ENCODE measurements at regions not wholly inside any gene's neighbourhood (a gene's known extent, or its start where the extent isn't known, plus 50 kb on each side); places are given as distances from the start of the nearest gene placed in this dataset.

GRCh38 chr18:64966667-64967066 lies 784.1 kb upstream of the CDH7 start:
- H3K27me3 ChIP-seq = no peaks in the 10 kb centered on the region
- TF ChIP-seq CTCF (IDR thresholded peaks at IDR 0.05) (no peak), POLR2A (IDR thresholded peaks at IDR 0.05) (no peak)
- intact Hi-C loops (cut with DNase I; ENCODE audit: low total_unique reads) = no loop called here
- no peak overlapping the region for H3K27ac ChIP-seq
- no peaks in the 10 kb centered on the region for H3K36me3 ChIP-seq
- no peaks in the 10 kb centered on the region for H3K4me1 ChIP-seq
- H3K4me3 ChIP-seq = no peak overlapping the region
- DNase-seq = no peak
- no peaks in the 10 kb centered on the region for H3K9me3 ChIP-seq

- intact Hi-C loops (cut with DNase I; ENCODE audit: low total_unique reads) = no loop called here
- Histone ChIP-seq H3K4me3 (no peak overlapping the region), H3K27me3 (no peaks in the 10 kb centered on the region), H3K36me3 (no peaks in the 10 kb centered on the region), H3K9me3 (no peaks in the 10 kb centered on the region), H3K27ac (no peak overlapping the region), H3K4me1 (no peaks in the 10 kb centered on the region)
- no peak for DNase-seq
- TF ChIP-seq POLR2A (IDR thresholded peaks at IDR 0.05) (no peak), CTCF (IDR thresholded peaks at IDR 0.05) (no peak)
Measured at GRCh38 chr18:64956465-64956864, 794.3 kb upstream of the CDH7 start.

- H3K27me3 ChIP-seq = no peaks in the 10 kb centered on the region
- no peaks in the 10 kb centered on the region for H3K36me3 ChIP-seq
- no peaks in the 10 kb centered on the region for H3K9me3 ChIP-seq
- H3K4me1 ChIP-seq = no peaks in the 10 kb centered on the region
- H3K27ac ChIP-seq = no peak overlapping the region
- DNase-seq = no peak
- intact Hi-C loops (cut with DNase I; ENCODE audit: low total_unique reads) = no loop called here
- H3K4me3 ChIP-seq = no peak overlapping the region
- TF ChIP-seq CTCF (IDR thresholded peaks at IDR 0.05) = no peak
- no peak for TF ChIP-seq POLR2A (IDR thresholded peaks at IDR 0.05)
Measured at GRCh38 chr18:64949885-64950284, 800.9 kb upstream of the CDH7 start.

GRCh38 chr18:64936671-64937070 lies 787.8 kb upstream of the LINC00305 start:
- Histone ChIP-seq H3K4me3 (no peak overlapping the region), H3K27me3 (no peaks in the 10 kb centered on the region), H3K9me3 (no peaks in the 10 kb centered on the region), H3K27ac (no peak overlapping the region), H3K4me1 (no peaks in the 10 kb centered on the region), H3K36me3 (no peaks in the 10 kb centered on the region)
- DNase-seq = no peak
- intact Hi-C loops (cut with DNase I; ENCODE audit: low total_unique reads) = no loop called here
- TF ChIP-seq POLR2A (IDR thresholded peaks at IDR 0.05) (no peak), CTCF (IDR thresholded peaks at IDR 0.05) (no peak)

GRCh38 chr18:64929036-64929435 lies 780.1 kb upstream of the LINC00305 start:
- no peak for TF ChIP-seq POLR2A (IDR thresholded peaks at IDR 0.05)
- no peak for TF ChIP-seq CTCF (IDR thresholded peaks at IDR 0.05)
- intact Hi-C loops (cut with DNase I; ENCODE audit: low total_unique reads) = no loop called here
- H3K9me3 ChIP-seq = no peaks in the 10 kb centered on the region
- DNase-seq = no peak
- H3K27me3 ChIP-seq = no peaks in the 10 kb centered on the region
- H3K4me3 ChIP-seq = no peak overlapping the region
- H3K4me1 ChIP-seq = no peaks in the 10 kb centered on the region
- no peak overlapping the region for H3K27ac ChIP-seq
- no peaks in the 10 kb centered on the region for H3K36me3 ChIP-seq
